SK-N-SH treated with all-trans-retinoic acid at 6 μM for 48 hours (cell line): ENCODE measurements at regions not wholly inside any gene's neighbourhood (a gene's known extent, or its start where the extent isn't known, plus 50 kb on each side); places are given as distances from the start of the nearest gene placed in this dataset.

ENCODE experiments used
- ATAC-seq: fragments of 200-7000 bp; cut with Tn5 transposase; 3 replicates; pipeline ENCODE4 v1.9.1; 2020; ENCODE audit warnings: mild to moderate bottlenecking, moderate library complexity
- ARNTL ChIP-seq: fragments of 450-650 bp; formaldehyde crosslinking; IDR thresholded peaks from 2 replicates; pipeline ENCODE4 v1.5.0; 2020; ENCODE audit warnings: low read depth, mild to moderate bottlenecking, moderate library complexity, borderline replicate concordance
- BACH2 ChIP-seq: fragments of 250-450 bp; sonication (Bioruptor Pico); IDR thresholded peaks from 2 replicates; pipeline ENCODE4 v1.9.0; 2021; ENCODE audit warnings: mild to moderate bottlenecking, borderline replicate concordance
- CREB5 ChIP-seq: fragments of 250-450 bp; sonication (Bioruptor Pico); IDR thresholded peaks from 2 replicates; pipeline ENCODE4 v1.5.1; 2020; ENCODE audit warnings: low read depth, mild to moderate bottlenecking, moderate library complexity
- CSDC2 ChIP-seq: fragments of 250-450 bp; sonication (Bioruptor Pico); IDR thresholded peaks from 2 replicates; pipeline ENCODE4 v1.5.0; 2020; ENCODE audit warnings: mild to moderate bottlenecking, moderate library complexity
- CSRNP3 ChIP-seq: fragments of 250-450 bp; sonication (Bioruptor Pico); IDR thresholded peaks from 2 replicates; pipeline ENCODE4 v1.5.1; 2021; ENCODE audit warnings: mild to moderate bottlenecking, moderate library complexity
- ESRRG ChIP-seq: fragments of 250-450 bp; sonication (Bioruptor Pico); IDR thresholded peaks from 2 replicates; pipeline ENCODE4 v1.6.1; 2021; ENCODE audit warnings: mild to moderate bottlenecking
- GLIS3 ChIP-seq: fragments of 250-450 bp; sonication (Bioruptor Pico); IDR thresholded peaks from 2 replicates; pipeline ENCODE4 v1.5.0; 2020; ENCODE audit warnings: mild to moderate bottlenecking, moderate library complexity
- ISL1 ChIP-seq: fragments of 250-450 bp; sonication (Bioruptor Pico); IDR thresholded peaks from 2 replicates; pipeline ENCODE4 v2.1.2; 2022; ENCODE audit warnings: mild to moderate bottlenecking, moderate library complexity
- OSR1 ChIP-seq: fragments of 250-450 bp; sonication (Bioruptor Pico); IDR thresholded peaks from 2 replicates; pipeline ENCODE4 v1.8.0; 2022; ENCODE audit warnings: moderate library complexity, mild to moderate bottlenecking, inconsistent platforms
- PATZ1 ChIP-seq: fragments of 250-450 bp; sonication (Bioruptor Pico); IDR thresholded peaks from 2 replicates; pipeline ENCODE4 v1.8.0; 2020; ENCODE audit warnings: mild to moderate bottlenecking, moderate library complexity, borderline replicate concordance
- PPARA ChIP-seq: fragments of 250-450 bp; sonication (Bioruptor Pico); IDR thresholded peaks from 2 replicates; pipeline ENCODE4 v1.5.0; 2020; ENCODE audit warnings: mild to moderate bottlenecking, borderline replicate concordance
- RARB ChIP-seq: fragments of 250-450 bp; sonication (Bioruptor Pico); IDR thresholded peaks from 2 replicates; pipeline ENCODE4 v1.8.0; 2021; ENCODE audit warnings: mild to moderate bottlenecking, moderate library complexity
- SNAI2 ChIP-seq: fragments of 250-450 bp; sonication (Bioruptor Pico); IDR thresholded peaks from 2 replicates; pipeline ENCODE4 v1.5.0; 2020; ENCODE audit warnings: mild to moderate bottlenecking, moderate library complexity
- TCF4 ChIP-seq: fragments of 250-450 bp; sonication (Bioruptor Pico); IDR thresholded peaks from 2 replicates; pipeline ENCODE4 v1.8.0; 2021; ENCODE audit warnings: mild to moderate bottlenecking, moderate library complexity, borderline replicate concordance
- TOX ChIP-seq: fragments of 250-450 bp; sonication (Bioruptor Pico); IDR thresholded peaks from 2 replicates; pipeline ENCODE4 v1.8.0; 2021; ENCODE audit warnings: mild to moderate bottlenecking, moderate library complexity, borderline replicate concordance
- TSHZ2 ChIP-seq: fragments of 250-450 bp; sonication (Bioruptor Pico); IDR thresholded peaks from 2 replicates; pipeline ENCODE4 v1.5.0; 2020; ENCODE audit warnings: mild to moderate bottlenecking, moderate library complexity
- ZC3H10 ChIP-seq: fragments of 250-450 bp; sonication (Bioruptor Pico); IDR thresholded peaks from 2 replicates; pipeline ENCODE4 v1.5.1; 2021; ENCODE audit warnings: mild to moderate bottlenecking, moderate library complexity
- ZFP3 ChIP-seq: fragments of 250-450 bp; sonication (Bioruptor Pico); IDR thresholded peaks from 2 replicates; pipeline ENCODE4 v1.5.0; 2020; ENCODE audit warnings: mild to moderate bottlenecking, moderate library complexity
- ZFP30 ChIP-seq: fragments of 450-650 bp; formaldehyde crosslinking; IDR thresholded peaks from 2 replicates; pipeline ENCODE4 v1.5.0; 2022; ENCODE audit warnings: mild to moderate bottlenecking, moderate library complexity
- ZNF565 ChIP-seq: fragments of 450-650 bp; formaldehyde crosslinking; conservative IDR thresholded peaks from 2 replicates; pipeline ENCODE4 v1.5.0; 2020; ENCODE audit warnings: low read depth, mild to moderate bottlenecking, moderate library complexity
- ZNF70 ChIP-seq: fragments of 450-650 bp; formaldehyde crosslinking; IDR thresholded peaks from 2 replicates; pipeline ENCODE4 v1.5.0; 2020; ENCODE audit warnings: mild to moderate bottlenecking, moderate library complexity
- ZNF8 ChIP-seq: fragments of 450-650 bp; formaldehyde crosslinking; IDR thresholded peaks from 2 replicates; pipeline ENCODE4 v1.5.0; 2020; ENCODE audit warnings: mild to moderate bottlenecking, moderate library complexity

- TF ChIP-seq ZNF8 (CRISPR knock-in tag), result no peak
- TF ChIP-seq PPARA (CRISPR knock-in tag), result no peak
- no peak for TF ChIP-seq ZC3H10 (CRISPR knock-in tag)
- TF ChIP-seq CREB5 (CRISPR knock-in tag), result no peak
- ATAC-seq, result no peak
Observed at GRCh38 chr3:193836511-193836910, 243.5 kb downstream of the OPA1 start.

- no peak for ATAC-seq
- TF ChIP-seq PATZ1 (CRISPR knock-in tag) (no peak), ARNTL (no peak), ZFP30 (CRISPR knock-in tag) (no peak), ZNF565 (no peak), ZNF70 (CRISPR knock-in tag) (no peak), ZNF8 (CRISPR knock-in tag) (no peak), ESRRG (CRISPR knock-in tag) (no peak)
Observed at GRCh38 chr3:193836918-193837317, 243.9 kb downstream of the OPA1 start.

GRCh38 chr3:193837347-193837827, 244.4 kb downstream of the OPA1 start:
- ATAC-seq, result no peak
- TF ChIP-seq ZFP30 (CRISPR knock-in tag) (no peak), SNAI2 (CRISPR knock-in tag) (no peak), TOX (no peak), CSRNP3 (CRISPR knock-in tag) (no peak), ISL1 (CRISPR knock-in tag) (no peak), RARB (no peak)
- TF ChIP-seq, all 23 proteins: peak for 0

GRCh38 chr3:193840111-193840641, 247.2 kb downstream of the OPA1 start:
- ATAC-seq, result no peak
- TF ChIP-seq ARNTL (no peak), CSDC2 (CRISPR knock-in tag) (no peak), TOX (no peak), ZFP30 (CRISPR knock-in tag) (no peak), ZNF8 (CRISPR knock-in tag) (no peak), ISL1 (CRISPR knock-in tag) (no peak)

GRCh38 chr3:193841581-193841980, 248.6 kb downstream of the OPA1 start:
- no peak for ATAC-seq
- TF ChIP-seq ARNTL (no peak), CREB5 (CRISPR knock-in tag) (no peak), SNAI2 (CRISPR knock-in tag) (no peak), BACH2 (CRISPR knock-in tag) (no peak)

GRCh38 chr3:193842029-193842798, 249.2 kb downstream of the OPA1 start:
- no peak for ATAC-seq
- no peak for TF ChIP-seq PPARA (CRISPR knock-in tag)
- TF ChIP-seq ZNF70 (CRISPR knock-in tag), result no peak
- no peak for TF ChIP-seq BACH2 (CRISPR knock-in tag)
- TF ChIP-seq ZFP30 (CRISPR knock-in tag), result no peak
- TF ChIP-seq CSDC2 (CRISPR knock-in tag), result no peak
- TF ChIP-seq TSHZ2, result no peak
- TF ChIP-seq ESRRG (CRISPR knock-in tag), result no peak
- TF ChIP-seq TCF4 (CRISPR knock-in tag), result no peak
- no peak for TF ChIP-seq ARNTL
- TF ChIP-seq SNAI2 (CRISPR knock-in tag), result no peak
- TF ChIP-seq ZFP3 (CRISPR knock-in tag), result no peak
- no peak for TF ChIP-seq GLIS3 (CRISPR knock-in tag)
- no peak for TF ChIP-seq ZNF8 (CRISPR knock-in tag)
- no peak for TF ChIP-seq OSR1 (CRISPR knock-in tag)
- no peak for TF ChIP-seq ZC3H10 (CRISPR knock-in tag)
- TF ChIP-seq ISL1 (CRISPR knock-in tag), result no peak
